HEK293 (cell line): ENCODE measurements at regions not wholly inside any gene's neighbourhood (a gene's known extent, or its start where the extent isn't known, plus 50 kb on each side); places are given as distances from the start of the nearest gene placed in this dataset.

Experiments used
- CTCF ChIA-PET: fragments of 350-600 bp; formaldehyde crosslinking; extraction: SDS; loops from one replicate; lab custom pipeline; 2021; ENCODE audit warnings: antibody characterized with exemption; lab: Yijun Ruan, JAX
- POLR2A ChIA-PET: fragments of 300-600 bp; formaldehyde crosslinking; extraction: SDS; loops from one replicate; lab custom pipeline; 2020; ENCODE audit warnings: antibody characterized with exemption, inconsistent platforms; lab: Yijun Ruan, JAX
- H3K27ac ChIP-seq: fragments of 200-500 bp; sonication (Bioruptor generic); 2 replicates; pipeline ENCODE4 v1.5.1; 2014; ENCODE audit warnings: low read depth, low read length, control low read depth, inconsistent platforms; ENCODE audit errors: extremely low read depth
- H3K36me3 ChIP-seq, 2 experiments: fragments of 200-500 bp in 1 of 2; sonication (Bioruptor generic) in 1 of 2; 1 replicate in 1 of 2; 2 replicates in 1 of 2; pipeline ENCODE4 v1.5.1; 2014 to 2017; ENCODE audit warnings: inconsistent platforms in 2 of 2, low read length in 2 of 2; ENCODE audit not compliant: control insufficient read depth in 2 of 2, insufficient read depth in 1 of 2
- H3K4me1 ChIP-seq: fragments of 200-500 bp; sonication (Bioruptor generic); 2 replicates; pipeline ENCODE4 v1.5.1; 2014; ENCODE audit warnings: mild to moderate bottlenecking, low read length, inconsistent platforms; ENCODE audit not compliant: control insufficient read depth, insufficient read depth
- H3K4me3 ChIP-seq: 2 replicates; pipeline ENCODE4 v1.5.1; 2011; ENCODE audit warnings: low read depth, mild to moderate bottlenecking, control low read depth, low read length, moderate library complexity
- H3K9me3 ChIP-seq: fragments of 200-500 bp; sonication (Bioruptor generic); 2 replicates; pipeline ENCODE4 v1.5.1; 2014; ENCODE audit warnings: low read depth, low read length, inconsistent platforms; ENCODE audit not compliant: control insufficient read depth, insufficient read depth
- AEBP2 ChIP-seq: fragments of 450-650 bp; formaldehyde crosslinking; IDR thresholded peaks from 2 replicates; pipeline ENCODE4 v1.5.1; 2016; ENCODE audit warnings: missing biosample characterization, missing genetic modification characterization, borderline replicate concordance
- BCL6B ChIP-seq: fragments of 450-650 bp; formaldehyde crosslinking; IDR thresholded peaks from 2 replicates; pipeline ENCODE4 v1.5.1; 2017; ENCODE audit warnings: missing biosample characterization, missing genetic modification characterization
- GLIS1 ChIP-seq: fragments of 450-650 bp; formaldehyde crosslinking; IDR thresholded peaks from 2 replicates; pipeline ENCODE4 v1.5.1; 2016; ENCODE audit warnings: missing biosample characterization, missing genetic modification characterization
- KLF9 ChIP-seq: fragments of 450-650 bp; formaldehyde crosslinking; IDR thresholded peaks from 2 replicates; pipeline ENCODE4 v1.5.1; 2016; ENCODE audit warnings: missing biosample characterization, missing genetic modification characterization, low read depth
- PRDM10 ChIP-seq: fragments of 450-650 bp; formaldehyde crosslinking; IDR thresholded peaks from 2 replicates; pipeline ENCODE4 v1.5.1; 2016; ENCODE audit warnings: missing biosample characterization, missing genetic modification characterization
- REPIN1 ChIP-seq: fragments of 450-650 bp; formaldehyde crosslinking; IDR thresholded peaks from 2 replicates; pipeline ENCODE4 v1.5.1; 2017; ENCODE audit warnings: missing biosample characterization, missing genetic modification characterization, low read depth
- SETDB1 ChIP-seq: IDR thresholded peaks from one replicate; pipeline ENCODE4 v1.6.1; 2017; ENCODE audit warnings: mild to moderate bottlenecking, low read length, moderate library complexity, mixed read lengths; ENCODE audit not compliant: insufficient read length
- SP2 ChIP-seq: fragments of 450-650 bp; formaldehyde crosslinking; IDR thresholded peaks from 2 replicates; pipeline ENCODE4 v1.5.1; 2016; ENCODE audit warnings: missing biosample characterization, missing genetic modification characterization
- ZBTB17 ChIP-seq: fragments of 450-650 bp; formaldehyde crosslinking; IDR thresholded peaks from 2 replicates; pipeline ENCODE4 v1.5.1; 2016; ENCODE audit warnings: missing biosample characterization, missing genetic modification characterization
- ZFP69B ChIP-seq: fragments of 450-650 bp; formaldehyde crosslinking; IDR thresholded peaks from 2 replicates; pipeline ENCODE4 v1.5.1; 2016; ENCODE audit warnings: missing biosample characterization, missing genetic modification characterization
- ZNF112 ChIP-seq: fragments of 450-650 bp; formaldehyde crosslinking; IDR thresholded peaks from 2 replicates; pipeline ENCODE4 v1.5.0; 2017; ENCODE audit warnings: missing biosample characterization, missing genetic modification characterization
- ZNF114 ChIP-seq: fragments of 450-650 bp; formaldehyde crosslinking; IDR thresholded peaks from 2 replicates; pipeline ENCODE4 v1.5.0; 2017; ENCODE audit warnings: missing biosample characterization, missing genetic modification characterization
- ZNF174 ChIP-seq: fragments of 450-650 bp; formaldehyde crosslinking; IDR thresholded peaks from 2 replicates; pipeline ENCODE4 v1.5.0; 2017; ENCODE audit warnings: missing biosample characterization, mild to moderate bottlenecking, missing genetic modification characterization
- ZNF223 ChIP-seq: fragments of 450-650 bp; formaldehyde crosslinking; IDR thresholded peaks from 2 replicates; pipeline ENCODE4 v1.5.1; 2016; ENCODE audit warnings: missing biosample characterization, missing genetic modification characterization
- ZNF23 ChIP-seq: fragments of 450-650 bp; formaldehyde crosslinking; IDR thresholded peaks from 2 replicates; pipeline ENCODE4 v1.5.1; 2016; ENCODE audit warnings: missing biosample characterization, missing genetic modification characterization, borderline replicate concordance
- ZNF239 ChIP-seq: fragments of 450-650 bp; formaldehyde crosslinking; IDR thresholded peaks from 2 replicates; pipeline ENCODE4 v1.5.1; 2016; ENCODE audit warnings: missing biosample characterization, missing genetic modification characterization
- ZNF473 ChIP-seq: fragments of 450-650 bp; formaldehyde crosslinking; IDR thresholded peaks from 2 replicates; pipeline ENCODE4 v1.5.1; 2017; ENCODE audit warnings: missing biosample characterization, missing genetic modification characterization
- ZNF48 ChIP-seq: fragments of 450-650 bp; formaldehyde crosslinking; IDR thresholded peaks from 2 replicates; pipeline ENCODE4 v1.5.1; 2016; ENCODE audit warnings: missing biosample characterization, missing genetic modification characterization
- ZNF514 ChIP-seq: fragments of 450-650 bp; formaldehyde crosslinking; IDR thresholded peaks from 2 replicates; pipeline ENCODE4 v1.5.1; 2016; ENCODE audit warnings: missing biosample characterization, missing genetic modification characterization
- ZNF561 ChIP-seq: fragments of 450-650 bp; IDR thresholded peaks from 2 replicates; pipeline ENCODE4 v1.5.1; 2018; ENCODE audit warnings: missing biosample characterization, missing genetic modification characterization, borderline replicate concordance
- ZNF747 ChIP-seq: fragments of 450-650 bp; formaldehyde crosslinking; IDR thresholded peaks from 2 replicates; pipeline ENCODE4 v1.5.1; 2016; ENCODE audit warnings: missing biosample characterization, missing genetic modification characterization
- ZSCAN30 ChIP-seq: fragments of 450-650 bp; IDR thresholded peaks from 2 replicates; pipeline ENCODE4 v1.5.1; 2018; ENCODE audit warnings: missing biosample characterization, mild to moderate bottlenecking, missing genetic modification characterization, moderate library complexity

GRCh38 chr4:26076896-26077295 is 162.9 kb downstream of the SMIM20 start:
- Histone ChIP-seq H3K27ac (no peak overlapping the region), H3K4me1 (no peaks in the 10 kb centered on the region), H3K9me3 (no peaks in the 10 kb centered on the region), H3K4me3 (no peak overlapping the region), H3K36me3 (no peaks in the 10 kb centered on the region)
- TF ChIP-seq SETDB1, result no peak
- no peak for TF ChIP-seq SP2 (tag by site-specific recombination)
- no peak for TF ChIP-seq ZBTB17 (tag by site-specific recombination)
- no peak for TF ChIP-seq ZNF114
- no peak for TF ChIP-seq ZNF239 (tag by site-specific recombination)
- TF ChIP-seq ZNF561 (tag by site-specific recombination), result no peak
- POLR2A ChIA-PET, result no interaction called here
- CTCF ChIA-PET, result no interaction called here

- no peaks in the 10 kb centered on the region for H3K4me1 ChIP-seq
- H3K9me3 ChIP-seq, result no peaks in the 10 kb centered on the region
- ChIA-PET POLR2A (no interaction called here), CTCF (no interaction called here)
- H3K36me3 ChIP-seq, result no peaks in the 10 kb centered on the region
- TF ChIP-seq ZNF473 (tag by site-specific recombination) (no peak), SETDB1 (no peak), GLIS1 (tag by site-specific recombination) (no peak), ZFP69B (no peak), ZNF48 (tag by site-specific recombination) (no peak), KLF9 (tag by site-specific recombination) (no peak), ZNF223 (tag by site-specific recombination) (no peak), PRDM10 (tag by site-specific recombination) (no peak), ZNF112 (tag by site-specific recombination) (no peak), AEBP2 (tag by site-specific recombination) (no peak)
- no peak overlapping the region for H3K27ac ChIP-seq
- H3K4me3 ChIP-seq, result no peak overlapping the region
Measured at GRCh38 chr4:26077756-26078155, 163.7 kb downstream of the SMIM20 start.

DNA sequence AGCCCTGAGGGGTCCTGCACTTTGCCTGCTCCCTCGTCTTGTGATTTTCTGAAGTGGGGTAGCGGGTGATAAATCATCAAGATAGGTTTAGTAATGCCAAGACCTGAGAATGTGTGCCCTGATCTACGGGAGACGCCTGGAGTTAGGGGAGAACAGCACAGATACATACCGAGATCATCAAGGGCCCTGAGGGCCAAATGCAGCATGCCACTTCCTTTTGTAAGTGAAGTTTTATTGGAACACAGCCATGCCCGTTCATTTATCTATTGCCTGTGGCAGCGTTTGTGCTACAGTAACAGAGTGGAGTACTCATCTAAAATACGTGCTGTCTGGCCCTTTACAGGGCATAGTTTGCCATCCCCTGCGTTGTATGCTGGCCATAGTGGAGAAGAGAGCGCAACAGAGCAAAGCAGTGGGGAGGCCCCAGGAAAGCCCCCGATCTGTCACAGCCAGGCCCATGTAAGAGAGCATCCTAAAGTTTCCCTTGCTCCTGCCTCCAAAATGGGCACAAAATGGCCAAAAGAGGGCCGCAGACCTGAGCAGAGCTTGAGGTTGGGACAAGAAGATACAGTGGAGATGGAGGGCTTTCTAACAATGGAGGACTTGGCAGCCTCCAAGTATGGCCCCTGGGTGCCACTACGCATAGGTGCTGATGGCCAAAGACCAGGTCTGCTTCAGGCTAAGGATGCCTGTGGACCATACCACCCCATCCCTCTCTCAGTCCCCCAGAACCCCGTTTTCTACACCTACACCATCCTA is 167.0 kb downstream of the SMIM20 start:
- 0 out of 2 replicates have a peak, but pooled peaks cover 2% of the 10 kb centered on the region for H3K4me1 ChIP-seq
- CTCF ChIA-PET, result interaction anchor here (1.0 kb wide), 1 partner anchor 19 kb away, joined by 3 read pairs; no protein-coding TSS in a partner anchor
- no peak overlapping the region for H3K4me3 ChIP-seq
- no peaks in the 10 kb centered on the region for H3K9me3 ChIP-seq
- no peak overlapping the region for H3K27ac ChIP-seq
- no peak for TF ChIP-seq REPIN1 (tag by site-specific recombination)
- TF ChIP-seq ZNF747 (tag by site-specific recombination), result no peak
- TF ChIP-seq BCL6B (tag by site-specific recombination), result no peak
- TF ChIP-seq ZNF23, result no peak
- no peak for TF ChIP-seq ZNF514 (tag by site-specific recombination)
- no peak for TF ChIP-seq ZNF174 (tag by site-specific recombination)
- TF ChIP-seq ZSCAN30 (tag by site-specific recombination), result no peak
- H3K36me3 ChIP-seq, result no peaks in the 10 kb centered on the region
- POLR2A ChIA-PET, result no interaction called here
